Superior temporal gyrus (tissue), 1 donor: ENCODE measurements at regions not wholly inside any gene's neighbourhood (a gene's known extent, or its start where the extent isn't known, plus 50 kb on each side); places are given as distances from the start of the nearest gene placed in this dataset.

Source experiments
- DNase-seq: peaks from one replicate; pipeline ENCODE4 v3.0.0-alpha.2; 2016; ENCODE audit errors: extremely low spot score

GRCh38 chr1:115204513-115204912, 115.2 kb upstream of the TSPAN2 start:
- DNase-seq = no peak

GRCh38 chr1:115203287-115203686, 114.0 kb upstream of the TSPAN2 start:
- no peak for DNase-seq

- no peak for DNase-seq
Observed at GRCh38 chr1:115201598-115201997, 112.3 kb upstream of the TSPAN2 start.

- no peak for DNase-seq
Observed at GRCh38 chr1:115199416-115200132, 110.3 kb upstream of the TSPAN2 start.

- DNase-seq = no peak
Observed at GRCh38 chr1:115198938-115199337, 109.6 kb upstream of the TSPAN2 start.

GRCh38 chr1:115196296-115196695, 107.0 kb upstream of the TSPAN2 start:
- DNase-seq = no peak

GRCh38 chr1:115194506-115194905, 105.2 kb upstream of the TSPAN2 start:
- DNase-seq = no peak

- DNase-seq = no peak
Observed at GRCh38 chr1:115193046-115193828, 103.9 kb upstream of the TSPAN2 start.

GRCh38 chr1:115192200-115192767, 103.0 kb upstream of the TSPAN2 start:
- DNase-seq = no peak

- DNase-seq = no peak
Observed at GRCh38 chr1:115191691-115192090, 102.4 kb upstream of the TSPAN2 start.

GRCh38 chr1:115190540-115191170, 101.4 kb upstream of the TSPAN2 start:
- DNase-seq = no peak

GRCh38 chr1:115189814-115190539, 100.7 kb upstream of the TSPAN2 start:
- peak; percentile 18 for DNase-seq

- DNase-seq = no peak
Observed at GRCh38 chr1:115188680-115189395, 99.5 kb upstream of the TSPAN2 start.

- peak; percentile 35 for DNase-seq
Observed at GRCh38 chr1:115186711-115187265, 97.5 kb upstream of the TSPAN2 start.

GRCh38 chr1:115185336-115185735, 96.0 kb upstream of the TSPAN2 start:
- no peak for DNase-seq

GRCh38 chr1:115184951-115185331, 95.6 kb upstream of the TSPAN2 start:
- no peak for DNase-seq

GRCh38 chr1:115184260-115184950, 95.1 kb upstream of the TSPAN2 start:
- DNase-seq = no peak

GRCh38 chr1:115183721-115184259, 94.5 kb upstream of the TSPAN2 start:
- DNase-seq = no peak

GRCh38 chr1:115183158-115183557, 93.9 kb upstream of the TSPAN2 start:
- no peak for DNase-seq
